Kidney epithelial cell (primary cell): ENCODE measurements at regions not wholly inside any gene's neighbourhood (a gene's known extent, or its start where the extent isn't known, plus 50 kb on each side); places are given as distances from the start of the nearest gene placed in this dataset.

Source experiments
- DNase-seq: peaks from one replicate; pipeline ENCODE4 v3.0.0-alpha.2; 2010; ENCODE audit warnings: low read depth
- H3K27me3 ChIP-seq: 2 replicates; pipeline ENCODE4 v1.6.0; 2011; ENCODE audit warnings: low read length; ENCODE audit not compliant: control insufficient read depth, insufficient read depth
- H3K36me3 ChIP-seq: 2 replicates; pipeline ENCODE4 v1.5.1; 2011; ENCODE audit warnings: low read length; ENCODE audit not compliant: control insufficient read depth, insufficient read depth
- H3K4me3 ChIP-seq: 2 replicates; pipeline ENCODE4 v1.5.1; 2011; ENCODE audit warnings: low read depth, mild to moderate bottlenecking, control low read depth, low read length
- TF ChIP-seq, protein P1 (sequence below): IDR thresholded peaks from 2 replicates; pipeline ENCODE4 v1.5.1; 2011; ENCODE audit warnings: mild to moderate bottlenecking, moderate library complexity, low read length, control low read depth, inconsistent platforms; ENCODE audit not compliant: insufficient read depth, poor library complexity, severe bottlenecking

DNA sequence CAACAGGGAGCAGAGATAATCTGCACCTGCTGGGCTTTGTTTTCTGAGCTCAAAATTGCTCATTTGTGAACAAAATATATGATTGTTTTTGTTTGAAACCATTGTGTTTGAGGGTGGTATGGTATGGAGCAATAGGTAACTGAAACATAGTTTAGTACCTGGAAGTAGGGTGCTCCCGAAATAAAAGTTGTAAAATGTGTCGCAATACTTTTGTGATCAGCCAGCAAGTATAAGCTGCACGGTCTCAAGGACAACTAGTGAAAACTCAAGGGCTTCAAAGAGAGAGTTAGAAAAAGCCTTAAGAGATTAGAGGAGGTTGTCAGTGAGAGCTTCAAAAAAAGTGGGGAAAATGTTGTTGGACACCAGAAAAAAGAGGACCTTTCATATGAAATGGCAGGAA is 579.8 kb upstream of the POU3F2 start:
- Histone ChIP-seq H3K4me3 (no peak overlapping the region), H3K27me3 (no peaks in the 10 kb centered on the region), H3K36me3 (no peaks in the 10 kb centered on the region)
- no peak for DNase-seq
- TF ChIP-seq, protein P1, sequence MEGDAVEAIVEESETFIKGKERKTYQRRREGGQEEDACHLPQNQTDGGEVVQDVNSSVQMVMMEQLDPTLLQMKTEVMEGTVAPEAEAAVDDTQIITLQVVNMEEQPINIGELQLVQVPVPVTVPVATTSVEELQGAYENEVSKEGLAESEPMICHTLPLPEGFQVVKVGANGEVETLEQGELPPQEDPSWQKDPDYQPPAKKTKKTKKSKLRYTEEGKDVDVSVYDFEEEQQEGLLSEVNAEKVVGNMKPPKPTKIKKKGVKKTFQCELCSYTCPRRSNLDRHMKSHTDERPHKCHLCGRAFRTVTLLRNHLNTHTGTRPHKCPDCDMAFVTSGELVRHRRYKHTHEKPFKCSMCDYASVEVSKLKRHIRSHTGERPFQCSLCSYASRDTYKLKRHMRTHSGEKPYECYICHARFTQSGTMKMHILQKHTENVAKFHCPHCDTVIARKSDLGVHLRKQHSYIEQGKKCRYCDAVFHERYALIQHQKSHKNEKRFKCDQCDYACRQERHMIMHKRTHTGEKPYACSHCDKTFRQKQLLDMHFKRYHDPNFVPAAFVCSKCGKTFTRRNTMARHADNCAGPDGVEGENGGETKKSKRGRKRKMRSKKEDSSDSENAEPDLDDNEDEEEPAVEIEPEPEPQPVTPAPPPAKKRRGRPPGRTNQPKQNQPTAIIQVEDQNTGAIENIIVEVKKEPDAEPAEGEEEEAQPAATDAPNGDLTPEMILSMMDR, result no peak

DNA sequence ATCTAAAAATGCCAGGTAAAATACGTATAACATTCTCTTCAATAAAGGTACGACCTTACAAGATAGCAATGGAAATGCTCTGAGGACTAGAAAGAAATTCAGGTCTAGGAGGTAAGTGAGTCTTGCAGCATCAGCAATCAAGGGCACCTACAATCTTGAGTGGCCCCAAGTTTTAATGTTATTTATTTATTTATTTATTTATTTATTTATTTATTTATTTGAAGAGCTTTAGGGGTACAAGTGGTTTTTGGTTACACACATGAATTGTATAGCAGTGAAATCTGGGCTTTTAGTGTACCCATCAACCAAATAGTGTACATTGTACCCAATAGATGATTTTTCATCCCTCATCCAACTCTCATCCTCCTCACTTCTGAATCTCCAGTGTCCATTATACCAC is 574.0 kb upstream of the POU3F2 start:
- Histone ChIP-seq H3K4me3 (no peak overlapping the region), H3K27me3 (no peaks in the 10 kb centered on the region), H3K36me3 (no peaks in the 10 kb centered on the region)
- TF ChIP-seq, protein P1, result no peak
- DNase-seq, result no peak

DNA sequence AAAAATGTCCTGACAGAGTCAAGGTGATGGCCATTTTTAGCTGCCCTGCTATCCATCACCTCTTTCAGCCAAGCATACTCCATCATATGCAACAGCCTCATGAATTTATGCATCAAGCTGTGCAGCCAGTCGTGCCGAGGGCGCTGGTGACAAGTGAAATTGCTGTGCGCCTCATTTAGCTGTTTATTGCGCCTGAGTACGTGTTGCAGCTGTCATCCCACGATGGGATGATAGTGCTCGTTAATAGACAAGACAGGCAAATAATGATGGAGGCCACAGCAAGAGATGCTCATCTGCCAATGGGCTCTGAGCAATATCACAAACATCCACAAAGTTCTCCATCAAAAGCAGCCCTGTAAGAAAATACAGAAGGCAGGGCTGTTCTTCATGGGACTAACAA is 562.3 kb upstream of the POU3F2 start:
- H3K36me3 ChIP-seq, result no peaks in the 10 kb centered on the region
- DNase-seq, result no peak
- TF ChIP-seq, protein P1, result no peak
- no peak overlapping the region for H3K4me3 ChIP-seq
- H3K27me3 ChIP-seq, result no peaks in the 10 kb centered on the region

DNA sequence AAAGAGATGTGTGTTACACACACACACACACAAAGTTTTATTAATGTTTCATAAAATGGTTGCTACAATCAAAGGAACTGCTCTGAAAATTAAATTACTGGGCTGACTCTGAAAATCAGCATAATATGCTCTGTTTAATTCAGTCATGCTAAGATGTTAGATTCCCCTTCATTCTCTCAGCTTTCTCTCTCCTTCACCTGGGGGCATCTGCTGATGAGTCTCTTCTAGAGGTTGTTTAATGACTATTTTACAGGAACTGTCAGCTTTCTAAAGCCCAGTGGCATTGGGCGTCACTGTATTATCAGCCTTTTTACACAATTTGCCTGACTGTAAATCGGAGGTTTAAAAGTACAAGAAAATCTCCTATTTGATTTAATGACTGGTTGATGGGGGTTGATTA is 559.7 kb upstream of the POU3F2 start:
- TF ChIP-seq, protein P1, result no peak
- Histone ChIP-seq H3K4me3 (no peak overlapping the region), H3K27me3 (no peaks in the 10 kb centered on the region), H3K36me3 (no peaks in the 10 kb centered on the region)
- no peak for DNase-seq

DNA sequence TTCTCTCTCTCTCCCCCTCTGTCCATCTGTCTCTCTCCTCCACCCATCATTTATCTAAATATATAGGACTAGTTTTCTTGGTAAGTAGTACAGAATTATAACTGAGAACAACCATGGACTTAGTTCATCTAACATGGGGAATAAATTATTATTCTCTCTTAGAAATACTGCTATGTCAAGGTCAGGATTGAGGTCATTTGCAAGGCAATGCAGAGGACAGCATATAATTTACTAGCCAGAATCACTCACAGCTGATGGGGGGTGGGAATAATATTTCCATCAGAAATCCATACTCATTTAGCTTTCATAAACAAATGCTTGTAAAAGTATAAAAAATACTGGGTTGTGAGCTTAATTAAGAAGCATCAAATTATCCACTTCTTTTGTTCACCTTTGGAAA is 553.9 kb upstream of the POU3F2 start:
- H3K4me3 ChIP-seq, result no peak overlapping the region
- no peaks in the 10 kb centered on the region for H3K36me3 ChIP-seq
- no peaks in the 10 kb centered on the region for H3K27me3 ChIP-seq
- TF ChIP-seq, protein P1, result no peak
- no peak for DNase-seq

DNA sequence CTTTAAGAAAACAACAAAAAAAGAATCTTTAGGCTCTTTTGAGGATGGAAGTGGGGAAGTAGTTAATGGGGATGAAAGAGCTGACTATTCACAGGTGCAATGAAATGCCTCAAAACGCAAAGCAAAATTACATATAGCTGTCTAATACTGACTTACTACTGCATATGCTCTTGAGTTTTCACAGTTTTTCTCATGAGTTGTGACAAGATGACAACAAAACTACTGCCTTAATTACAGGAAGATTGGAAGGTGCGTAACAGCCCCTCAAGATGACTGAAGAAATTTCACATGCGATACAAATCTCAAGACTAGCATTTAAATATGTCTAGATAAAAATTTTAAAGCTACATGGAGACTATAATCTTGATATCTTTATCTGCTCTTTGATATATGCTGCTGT is 547.8 kb upstream of the POU3F2 start:
- TF ChIP-seq, protein P1, result no peak
- Histone ChIP-seq H3K36me3 (no peaks in the 10 kb centered on the region), H3K4me3 (no peak overlapping the region), H3K27me3 (no peaks in the 10 kb centered on the region)
- DNase-seq, result no peak
